Fibroblast of pulmonary artery (primary cell): ENCODE measurements at regions not wholly inside any gene's neighbourhood (a gene's known extent, or its start where the extent isn't known, plus 50 kb on each side); places are given as distances from the start of the nearest gene placed in this dataset.

Experiments
- DNase-seq: peaks from one replicate; pipeline ENCODE4 v3.0.0-alpha.2; 2010; ENCODE audit warnings: low read depth
- H3K4me3 ChIP-seq: replicated peaks from 2 replicates; pipeline ENCODE4 v1.5.1; 2011; ENCODE audit warnings: low read depth, mild to moderate bottlenecking, control low read depth, low read length, moderate library complexity
- CTCF ChIP-seq: IDR thresholded peaks from 2 replicates; pipeline ENCODE4 v1.5.1; 2011; ENCODE audit warnings: mild to moderate bottlenecking, control low read depth, low read length, inconsistent platforms; ENCODE audit errors: missing control alignments

- no peak for TF ChIP-seq CTCF
- DNase-seq = no peak
- no peak overlapping the region for H3K4me3 ChIP-seq
These were observed 1218.7 kb downstream of the EFNB2 start for GRCh38 chr13:105316731-105317130.

- H3K4me3 ChIP-seq = no peak overlapping the region
- no peak for DNase-seq
- TF ChIP-seq CTCF = no peak
These were observed 1222.6 kb downstream of the EFNB2 start for GRCh38 chr13:105312906-105313305.

- H3K4me3 ChIP-seq = no peak overlapping the region
- TF ChIP-seq CTCF = no peak
- no peak for DNase-seq
These were observed 1224.4 kb downstream of the EFNB2 start for GRCh38 chr13:105311094-105311493.

- no peak for DNase-seq
- TF ChIP-seq CTCF = no peak
- no peak overlapping the region for H3K4me3 ChIP-seq
These were observed 1227.7 kb downstream of the EFNB2 start for GRCh38 chr13:105307776-105308175.

- H3K4me3 ChIP-seq = no peak overlapping the region
- no peak for TF ChIP-seq CTCF
- no peak for DNase-seq
These were observed 1237.6 kb downstream of the EFNB2 start for GRCh38 chr13:105297839-105298238.

- DNase-seq = no peak
- TF ChIP-seq CTCF = no peak
- H3K4me3 ChIP-seq = no peak overlapping the region
These were observed 1243.5 kb downstream of the EFNB2 start for GRCh38 chr13:105291987-105292386.

GRCh38 chr13:105290596-105290995 is 1244.9 kb downstream of the EFNB2 start:
- DNase-seq = no peak
- no peak overlapping the region for H3K4me3 ChIP-seq
- TF ChIP-seq CTCF = no peak
